ENCODE measurements at regions not wholly inside any gene's neighbourhood (a gene's known extent, or its start where the extent isn't known, plus 50 kb on each side); places are given as distances from the start of the nearest gene placed in this dataset.
A peak's percentile ranks its signal among the peaks of the same experiment; 100 is the strongest.

DNA sequence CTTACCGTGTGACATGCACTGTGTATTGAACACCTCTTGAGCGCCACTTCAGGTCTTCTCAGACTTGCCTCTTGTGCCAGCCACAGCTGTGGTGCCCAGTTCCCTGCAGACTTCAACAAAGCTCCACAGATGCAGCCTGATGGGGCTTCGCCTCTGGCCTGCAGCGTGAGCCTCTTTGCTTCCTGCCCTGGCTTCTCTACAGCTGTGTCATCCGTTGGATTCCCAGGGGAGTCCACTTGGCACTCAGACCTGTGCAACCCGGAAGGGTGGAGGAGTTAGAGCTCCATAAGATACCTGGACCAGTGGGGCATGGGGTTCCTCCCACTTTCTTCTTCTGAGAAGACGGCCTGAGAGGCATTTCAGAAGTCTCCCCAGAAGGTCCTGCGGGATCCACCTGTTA, 57.7 kb upstream of the BNIP2 start:
- no peak overlapping the region for H3K4me2 ChIP-seq (ENCODE audit: low read length)
- no peak overlapping the region for H3K27ac ChIP-seq (ENCODE audit: low read depth, low read length)
- no peak overlapping the region for H3K4me3 ChIP-seq (ENCODE audit: low read length)
- no peaks in the 10 kb centered on the region for H3K9me2 ChIP-seq (replicated peaks; ENCODE audit: control insufficient read depth, low read length)
- H4K20me1 ChIP-seq (ENCODE audit: control insufficient read depth, insufficient read depth, low read depth, low read length), result no peaks in the 10 kb centered on the region
- no peak for TF ChIP-seq EZH2phosphoT487 (IDR thresholded peaks at IDR 0.05; ENCODE audit: borderline replicate concordance, low read length)
- TF ChIP-seq, protein P1, sequence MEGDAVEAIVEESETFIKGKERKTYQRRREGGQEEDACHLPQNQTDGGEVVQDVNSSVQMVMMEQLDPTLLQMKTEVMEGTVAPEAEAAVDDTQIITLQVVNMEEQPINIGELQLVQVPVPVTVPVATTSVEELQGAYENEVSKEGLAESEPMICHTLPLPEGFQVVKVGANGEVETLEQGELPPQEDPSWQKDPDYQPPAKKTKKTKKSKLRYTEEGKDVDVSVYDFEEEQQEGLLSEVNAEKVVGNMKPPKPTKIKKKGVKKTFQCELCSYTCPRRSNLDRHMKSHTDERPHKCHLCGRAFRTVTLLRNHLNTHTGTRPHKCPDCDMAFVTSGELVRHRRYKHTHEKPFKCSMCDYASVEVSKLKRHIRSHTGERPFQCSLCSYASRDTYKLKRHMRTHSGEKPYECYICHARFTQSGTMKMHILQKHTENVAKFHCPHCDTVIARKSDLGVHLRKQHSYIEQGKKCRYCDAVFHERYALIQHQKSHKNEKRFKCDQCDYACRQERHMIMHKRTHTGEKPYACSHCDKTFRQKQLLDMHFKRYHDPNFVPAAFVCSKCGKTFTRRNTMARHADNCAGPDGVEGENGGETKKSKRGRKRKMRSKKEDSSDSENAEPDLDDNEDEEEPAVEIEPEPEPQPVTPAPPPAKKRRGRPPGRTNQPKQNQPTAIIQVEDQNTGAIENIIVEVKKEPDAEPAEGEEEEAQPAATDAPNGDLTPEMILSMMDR (IDR thresholded peaks at IDR 0.05; ENCODE audit: low read depth, low read length, poor library complexity, severe bottlenecking), result no peak
- peaks cover 6% of the 10 kb centered on the region; the same call in 1 of the 2 replicates for H3K27me3 ChIP-seq (ENCODE audit: control insufficient read depth, low read length)
- no peaks in the 10 kb centered on the region for H3K4me1 ChIP-seq (ENCODE audit: control insufficient read depth, low read length)
- H3K9me3 ChIP-seq (ENCODE audit: control insufficient read depth, insufficient read depth, low read length), result no peaks in the 10 kb centered on the region
- no peaks in the 10 kb centered on the region for H3K36me3 ChIP-seq (ENCODE audit: control insufficient read depth, low read length)
- no peaks in the 10 kb centered on the region for H3F3A ChIP-seq (ENCODE audit: control insufficient read depth, insufficient read depth)
- H3K79me2 ChIP-seq (ENCODE audit: control insufficient read depth, low read length), result no peaks in the 10 kb centered on the region

DNA sequence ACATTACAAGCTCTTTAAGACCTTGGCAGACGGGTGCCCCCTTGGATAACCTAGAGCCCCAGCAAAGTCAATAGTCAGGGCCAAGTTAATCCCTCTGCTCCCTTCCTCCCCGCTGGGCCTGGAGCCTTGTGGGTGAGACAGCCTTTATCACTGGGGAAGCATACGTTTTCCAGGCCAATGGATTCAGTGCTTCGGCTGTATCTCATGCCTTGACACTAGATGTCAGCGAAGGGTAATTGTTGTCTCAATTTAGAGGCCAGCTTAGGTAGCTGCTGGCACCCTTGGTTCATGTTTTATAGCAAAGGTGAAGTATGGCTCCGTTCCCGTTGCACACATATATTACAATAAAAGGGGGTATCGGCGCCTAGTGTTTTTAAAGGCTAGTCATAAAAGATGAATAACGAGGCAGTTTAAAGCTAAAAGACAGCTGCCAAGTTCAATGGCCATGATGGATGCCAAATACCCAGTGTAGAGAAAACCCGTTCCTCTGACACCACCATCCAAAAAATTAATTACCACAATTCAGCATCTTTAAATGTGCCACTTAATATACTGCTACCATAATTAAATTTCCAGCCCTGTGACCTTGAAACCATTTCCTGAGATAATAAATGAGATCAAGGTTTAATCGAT, 52.3 kb upstream of the BNIP2 start:
- H4K20me1 ChIP-seq (ENCODE audit: control insufficient read depth, insufficient read depth, low read depth, low read length), result no peaks in the 10 kb centered on the region
- H3K9me3 ChIP-seq (ENCODE audit: control insufficient read depth, insufficient read depth, low read length), result no peaks in the 10 kb centered on the region
- TF ChIP-seq, protein P1 (IDR thresholded peaks at IDR 0.05; ENCODE audit: low read depth, low read length, poor library complexity, severe bottlenecking), result peak; percentile 32
- TF ChIP-seq EZH2phosphoT487 (IDR thresholded peaks at IDR 0.05; ENCODE audit: borderline replicate concordance, low read length), result no peak
- H3F3A ChIP-seq (ENCODE audit: control insufficient read depth, insufficient read depth), result no peaks in the 10 kb centered on the region
- H3K4me3 ChIP-seq (ENCODE audit: low read length), result no peak overlapping the region
- H3K4me1 ChIP-seq (ENCODE audit: control insufficient read depth, low read length), result no peaks in the 10 kb centered on the region
- no peaks in the 10 kb centered on the region for H3K27me3 ChIP-seq (ENCODE audit: control insufficient read depth, low read length)
- no peak overlapping the region for H3K27ac ChIP-seq (ENCODE audit: low read depth, low read length)
- H3K36me3 ChIP-seq (ENCODE audit: control insufficient read depth, low read length), result no peaks in the 10 kb centered on the region
- H3K79me2 ChIP-seq (ENCODE audit: control insufficient read depth, low read length), result no peaks in the 10 kb centered on the region
- H3K4me2 ChIP-seq (ENCODE audit: low read length), result no peak overlapping the region
- H3K9me2 ChIP-seq (replicated peaks; ENCODE audit: control insufficient read depth, low read length), result no peaks in the 10 kb centered on the region

DNA sequence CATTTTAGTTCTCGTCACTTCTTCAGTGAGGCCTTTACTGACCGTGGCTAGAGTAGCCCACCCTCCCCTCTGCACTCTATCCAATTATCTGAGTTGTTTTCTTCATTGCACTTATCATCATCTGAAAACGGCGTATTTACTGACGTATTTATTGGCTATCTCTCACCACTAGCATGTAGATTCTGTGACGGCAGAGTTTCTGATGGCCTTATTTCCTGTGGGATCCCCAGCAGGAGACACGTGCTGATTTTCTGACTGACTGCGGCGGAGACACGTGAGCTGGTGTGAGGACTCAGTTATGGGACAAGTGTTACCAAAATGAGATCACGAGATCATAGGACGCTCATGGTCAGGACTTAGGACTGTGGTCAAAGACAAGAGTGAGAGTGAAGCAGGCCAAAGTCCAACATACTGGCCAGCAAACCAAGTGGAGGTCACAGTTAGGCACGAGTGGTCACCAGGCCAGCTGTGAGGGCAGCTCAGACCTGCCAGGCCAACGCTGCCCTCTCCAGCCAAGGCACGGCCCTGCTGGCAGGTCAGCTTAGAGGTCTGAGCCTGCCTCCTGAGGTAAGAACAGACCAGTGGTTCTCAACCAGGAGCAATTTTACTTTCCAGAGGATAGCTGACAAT, 50.6 kb upstream of the BNIP2 start:
- Histone ChIP-seq H3K36me3 (ENCODE audit: control insufficient read depth, low read length) (no peaks in the 10 kb centered on the region), H3K4me1 (ENCODE audit: control insufficient read depth, low read length) (no peaks in the 10 kb centered on the region), H3K27me3 (ENCODE audit: control insufficient read depth, low read length) (no peaks in the 10 kb centered on the region), H3F3A (ENCODE audit: control insufficient read depth, insufficient read depth) (no peaks in the 10 kb centered on the region), H4K20me1 (ENCODE audit: control insufficient read depth, insufficient read depth, low read depth, low read length) (no peaks in the 10 kb centered on the region), H3K4me3 (ENCODE audit: low read length) (no peak overlapping the region), H3K9me3 (ENCODE audit: control insufficient read depth, insufficient read depth, low read length) (no peaks in the 10 kb centered on the region), H3K27ac (ENCODE audit: low read depth, low read length) (no peak overlapping the region), H3K4me2 (ENCODE audit: low read length) (no peak overlapping the region), H3K9me2 (replicated peaks; ENCODE audit: control insufficient read depth, low read length) (no peaks in the 10 kb centered on the region), H3K79me2 (ENCODE audit: control insufficient read depth, low read length) (no peaks in the 10 kb centered on the region)
- TF ChIP-seq, protein P1 (IDR thresholded peaks at IDR 0.05; ENCODE audit: low read depth, low read length, poor library complexity, severe bottlenecking), result no peak
- no peak for TF ChIP-seq EZH2phosphoT487 (IDR thresholded peaks at IDR 0.05; ENCODE audit: borderline replicate concordance, low read length)

Measured in DOHH2 (cell line).